ENCODE measurements at regions not wholly inside any gene's neighbourhood (a gene's known extent, or its start where the extent isn't known, plus 50 kb on each side); places are given as distances from the start of the nearest gene placed in this dataset.
"Not testable (repeated sequence)": the region's sequence is repeated elsewhere in the genome, so short reads cannot be mapped to it uniquely, and the experiment has no call there.

DNA sequence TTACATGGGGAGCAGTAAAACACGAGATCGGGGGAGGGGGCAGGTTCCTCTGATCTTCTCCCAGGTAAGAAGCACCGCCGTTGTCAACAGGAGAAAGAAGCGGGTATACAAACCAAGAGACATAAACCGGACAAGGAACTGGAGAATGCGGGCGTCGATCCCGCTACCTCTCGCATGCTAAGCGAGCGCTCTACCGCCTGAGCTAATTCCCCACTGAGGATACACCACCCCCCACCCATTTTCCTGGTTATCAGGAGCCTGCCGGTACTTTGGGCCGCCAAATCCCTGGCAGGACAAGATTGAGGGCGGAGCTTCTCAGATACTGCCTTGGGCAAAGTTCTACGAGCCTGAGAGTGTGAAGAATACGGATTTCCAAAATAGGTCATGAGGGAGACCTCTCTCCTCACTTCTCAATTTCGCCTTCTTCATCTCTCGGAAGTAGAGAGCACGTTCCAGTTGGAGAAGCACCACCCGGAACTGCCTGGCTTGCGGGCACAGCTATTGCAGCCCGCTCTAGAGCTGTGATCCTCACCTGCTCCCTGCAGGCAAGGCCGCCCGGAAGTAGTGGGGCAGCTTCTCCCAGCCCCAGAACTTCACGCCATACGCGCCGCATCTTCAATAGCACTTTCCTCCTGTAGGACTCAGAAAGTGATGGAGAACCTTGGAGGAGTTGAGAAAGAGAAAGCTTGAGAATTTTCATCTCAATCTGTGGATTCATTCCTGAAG, 111.6 kb upstream of the ZNF322 start:
- TF ChIP-seq, protein P1, sequence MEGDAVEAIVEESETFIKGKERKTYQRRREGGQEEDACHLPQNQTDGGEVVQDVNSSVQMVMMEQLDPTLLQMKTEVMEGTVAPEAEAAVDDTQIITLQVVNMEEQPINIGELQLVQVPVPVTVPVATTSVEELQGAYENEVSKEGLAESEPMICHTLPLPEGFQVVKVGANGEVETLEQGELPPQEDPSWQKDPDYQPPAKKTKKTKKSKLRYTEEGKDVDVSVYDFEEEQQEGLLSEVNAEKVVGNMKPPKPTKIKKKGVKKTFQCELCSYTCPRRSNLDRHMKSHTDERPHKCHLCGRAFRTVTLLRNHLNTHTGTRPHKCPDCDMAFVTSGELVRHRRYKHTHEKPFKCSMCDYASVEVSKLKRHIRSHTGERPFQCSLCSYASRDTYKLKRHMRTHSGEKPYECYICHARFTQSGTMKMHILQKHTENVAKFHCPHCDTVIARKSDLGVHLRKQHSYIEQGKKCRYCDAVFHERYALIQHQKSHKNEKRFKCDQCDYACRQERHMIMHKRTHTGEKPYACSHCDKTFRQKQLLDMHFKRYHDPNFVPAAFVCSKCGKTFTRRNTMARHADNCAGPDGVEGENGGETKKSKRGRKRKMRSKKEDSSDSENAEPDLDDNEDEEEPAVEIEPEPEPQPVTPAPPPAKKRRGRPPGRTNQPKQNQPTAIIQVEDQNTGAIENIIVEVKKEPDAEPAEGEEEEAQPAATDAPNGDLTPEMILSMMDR (IDR thresholded peaks at IDR 0.05): not testable (repeated sequence)
- not testable (repeated sequence) for TF ChIP-seq POLR2A (IDR thresholded peaks at IDR 0.05)

Data from uterus (tissue), 2 donors.